Smooth muscle cell (in vitro differentiated cells): ENCODE measurements at regions not wholly inside any gene's neighbourhood (a gene's known extent, or its start where the extent isn't known, plus 50 kb on each side); places are given as distances from the start of the nearest gene placed in this dataset.

ENCODE experiments used
- DNase-seq: peaks from one replicate; lab custom pipeline; 2025; ENCODE audit not compliant: unreplicated experiment; lab: John Stamatoyannopoulos, UW
- H2AFZ ChIP-seq: fragments of 200-600 bp; sonication (generic); 2 replicates; pipeline ENCODE4 v1.6.0; 2016; ENCODE audit warnings: antibody characterized with exemption, low read depth, mild to moderate bottlenecking
- H3F3A ChIP-seq: fragments of 200-600 bp; sonication (generic); 2 replicates; pipeline ENCODE4 v1.6.0; 2017; ENCODE audit warnings: antibody characterized with exemption, low read depth
- H3K27ac ChIP-seq: fragments of 200-600 bp; sonication (generic); 2 replicates; pipeline ENCODE4 v1.5.1; 2016; ENCODE audit warnings: low read depth, mild to moderate bottlenecking
- H3K27me3 ChIP-seq: fragments of 200-600 bp; sonication (generic); 2 replicates; pipeline ENCODE4 v1.6.1; 2016; ENCODE audit warnings: low read depth, mild to moderate bottlenecking
- H3K36me3 ChIP-seq: fragments of 200-600 bp; sonication (generic); 2 replicates; pipeline ENCODE4 v1.5.1; 2016; ENCODE audit warnings: low read depth
- H3K4me1 ChIP-seq: fragments of 200-600 bp; sonication (generic); 2 replicates; pipeline ENCODE4 v1.5.1; 2016; ENCODE audit warnings: low read depth
- H3K4me2 ChIP-seq: fragments of 200-600 bp; sonication (generic); 2 replicates; pipeline ENCODE4 v1.6.0; 2016; ENCODE audit warnings: mild to moderate bottlenecking
- H3K4me3 ChIP-seq: fragments of 200-600 bp; sonication (generic); 2 replicates; pipeline ENCODE4 v1.5.1; 2016; ENCODE audit warnings: mild to moderate bottlenecking
- H3K79me2 ChIP-seq: fragments of 200-600 bp; sonication (generic); 2 replicates; pipeline ENCODE4 v1.6.0; 2016; ENCODE audit warnings: low read depth, mild to moderate bottlenecking
- H3K9ac ChIP-seq: fragments of 200-600 bp; sonication (generic); 2 replicates; pipeline ENCODE4 v1.6.0; 2016; ENCODE audit warnings: low read depth
- H3K9me3 ChIP-seq: fragments of 200-600 bp; sonication (generic); replicated peaks from 2 replicates; pipeline ENCODE4 v1.5.1; 2016; ENCODE audit warnings: low read depth
- H4K20me1 ChIP-seq: fragments of 200-600 bp; sonication (generic); 2 replicates; pipeline ENCODE4 v1.6.0; 2016; ENCODE audit warnings: low read depth
- WGBS: methylation state at CpG from one replicate; pipeline ENCODE4 v1.1.7; 2016; ENCODE audit warnings: low lambda C conversion rate; 5-methylcytosine and 5-hydroxymethylcytosine counted together
- TF ChIP-seq, protein P1 (sequence below): fragments of 200-600 bp; sonication (generic); IDR thresholded peaks from 2 replicates; pipeline ENCODE4 v1.5.1; 2017; ENCODE audit warnings: borderline replicate concordance, mild to moderate bottlenecking, antibody characterized with exemption; ENCODE audit not compliant: insufficient read depth, poor library complexity, severe bottlenecking

DNA sequence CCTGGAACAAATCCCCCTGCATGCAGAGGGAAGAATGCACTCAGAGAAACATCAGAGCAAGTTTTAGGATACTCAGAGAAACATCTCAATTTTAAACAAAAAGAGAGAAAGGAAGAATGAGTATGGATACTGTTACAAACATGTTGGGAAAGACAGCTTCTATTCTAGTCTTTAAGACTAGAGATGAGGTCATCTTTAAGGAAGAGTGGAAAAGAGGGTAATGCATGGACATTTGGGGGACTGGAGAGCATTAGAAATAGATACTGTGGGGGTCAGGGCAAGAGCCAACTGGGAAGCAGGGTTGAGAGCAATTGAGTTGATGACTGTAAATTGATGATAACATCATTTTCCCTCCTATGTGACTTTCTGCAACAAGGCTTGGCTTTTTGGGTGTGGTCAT, 431.2 kb downstream of the CDH26 start:
- Histone ChIP-seq H2AFZ (no peak overlapping the region), H4K20me1 (no peaks in the 10 kb centered on the region), H3K9ac (no peak overlapping the region), H3K27me3 (peaks cover 7% of the 10 kb centered on the region), H3K36me3 (no peaks in the 10 kb centered on the region), H3K27ac (no peak overlapping the region), H3K4me2 (no peak overlapping the region), H3F3A (no peaks in the 10 kb centered on the region), H3K79me2 (no peaks in the 10 kb centered on the region), H3K4me3 (no peak overlapping the region), H3K4me1 (no peaks in the 10 kb centered on the region), H3K9me3 (no peaks in the 10 kb centered on the region)
- DNase-seq, result no peak
- TF ChIP-seq, protein P1, sequence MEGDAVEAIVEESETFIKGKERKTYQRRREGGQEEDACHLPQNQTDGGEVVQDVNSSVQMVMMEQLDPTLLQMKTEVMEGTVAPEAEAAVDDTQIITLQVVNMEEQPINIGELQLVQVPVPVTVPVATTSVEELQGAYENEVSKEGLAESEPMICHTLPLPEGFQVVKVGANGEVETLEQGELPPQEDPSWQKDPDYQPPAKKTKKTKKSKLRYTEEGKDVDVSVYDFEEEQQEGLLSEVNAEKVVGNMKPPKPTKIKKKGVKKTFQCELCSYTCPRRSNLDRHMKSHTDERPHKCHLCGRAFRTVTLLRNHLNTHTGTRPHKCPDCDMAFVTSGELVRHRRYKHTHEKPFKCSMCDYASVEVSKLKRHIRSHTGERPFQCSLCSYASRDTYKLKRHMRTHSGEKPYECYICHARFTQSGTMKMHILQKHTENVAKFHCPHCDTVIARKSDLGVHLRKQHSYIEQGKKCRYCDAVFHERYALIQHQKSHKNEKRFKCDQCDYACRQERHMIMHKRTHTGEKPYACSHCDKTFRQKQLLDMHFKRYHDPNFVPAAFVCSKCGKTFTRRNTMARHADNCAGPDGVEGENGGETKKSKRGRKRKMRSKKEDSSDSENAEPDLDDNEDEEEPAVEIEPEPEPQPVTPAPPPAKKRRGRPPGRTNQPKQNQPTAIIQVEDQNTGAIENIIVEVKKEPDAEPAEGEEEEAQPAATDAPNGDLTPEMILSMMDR, result no peak

DNA sequence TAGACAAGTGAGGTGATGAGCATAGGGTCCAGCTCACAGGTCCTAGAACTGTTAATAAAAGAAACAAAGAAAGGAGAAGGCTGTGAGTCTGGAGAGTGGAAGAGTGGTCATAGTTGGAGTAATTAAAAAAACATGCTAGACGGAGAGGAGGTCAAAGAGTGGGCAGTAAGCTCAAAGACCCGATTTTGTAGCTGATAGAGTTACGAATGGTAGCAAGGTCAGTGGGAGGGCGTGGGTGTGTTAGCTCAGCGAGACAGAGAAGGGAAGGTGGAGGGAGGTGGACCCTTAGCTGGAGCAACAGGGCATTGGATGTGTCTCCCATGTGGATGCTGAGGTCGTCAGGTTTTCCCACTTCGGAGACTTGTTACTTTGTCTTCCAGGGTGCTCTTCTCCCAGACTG, 431.7 kb downstream of the CDH26 start:
- no peak overlapping the region for H3K9ac ChIP-seq
- no peaks in the 10 kb centered on the region for H3K9me3 ChIP-seq
- no peak overlapping the region for H3K4me3 ChIP-seq
- TF ChIP-seq, protein P1, result no peak
- H3F3A ChIP-seq, result no peaks in the 10 kb centered on the region
- H3K4me2 ChIP-seq, result no peak overlapping the region
- no peaks in the 10 kb centered on the region for H3K79me2 ChIP-seq
- H3K4me1 ChIP-seq, result no peaks in the 10 kb centered on the region
- no peak overlapping the region for H3K27ac ChIP-seq
- DNase-seq, result no peak
- H3K27me3 ChIP-seq, result peaks cover 7% of the 10 kb centered on the region
- H3K36me3 ChIP-seq, result no peaks in the 10 kb centered on the region
- WGBS, result 84% methylated on average over 7 of the region's 7 CpGs
- H4K20me1 ChIP-seq, result no peaks in the 10 kb centered on the region
- no peak overlapping the region for H2AFZ ChIP-seq

DNA sequence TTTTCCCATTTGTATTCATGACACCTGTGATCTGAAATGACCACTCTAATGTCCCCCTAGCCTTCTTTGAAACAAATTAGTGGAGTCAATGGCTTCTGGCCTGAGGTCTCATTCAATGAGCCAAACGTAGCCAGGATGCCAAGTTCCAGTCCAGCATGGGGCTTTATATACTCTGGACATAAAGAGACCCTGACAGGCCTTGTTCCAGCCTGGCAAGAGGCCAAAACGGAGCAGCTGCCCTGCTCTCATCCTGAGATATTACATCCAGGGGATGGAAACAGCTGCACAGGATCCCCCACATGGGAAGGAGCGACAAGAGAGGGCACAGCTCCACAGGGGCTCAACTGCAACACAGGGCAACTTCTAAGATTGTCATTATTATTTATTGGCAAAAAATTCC, 437.8 kb downstream of the CDH26 start:
- TF ChIP-seq, protein P1, result no peak
- H3K79me2 ChIP-seq, result no peaks in the 10 kb centered on the region
- H3K4me2 ChIP-seq, result no peak overlapping the region
- DNase-seq, result no peak
- H3F3A ChIP-seq, result no peaks in the 10 kb centered on the region
- 74% methylated on average over 3 of the region's 3 CpGs for WGBS
- no peak overlapping the region for H3K27ac ChIP-seq
- H3K4me3 ChIP-seq, result no peak overlapping the region
- H3K9me3 ChIP-seq, result no peaks in the 10 kb centered on the region
- no peaks in the 10 kb centered on the region for H3K36me3 ChIP-seq
- no peaks in the 10 kb centered on the region for H3K27me3 ChIP-seq
- H4K20me1 ChIP-seq, result no peaks in the 10 kb centered on the region
- H2AFZ ChIP-seq, result no peak overlapping the region
- no peaks in the 10 kb centered on the region for H3K4me1 ChIP-seq
- no peak overlapping the region for H3K9ac ChIP-seq

DNA sequence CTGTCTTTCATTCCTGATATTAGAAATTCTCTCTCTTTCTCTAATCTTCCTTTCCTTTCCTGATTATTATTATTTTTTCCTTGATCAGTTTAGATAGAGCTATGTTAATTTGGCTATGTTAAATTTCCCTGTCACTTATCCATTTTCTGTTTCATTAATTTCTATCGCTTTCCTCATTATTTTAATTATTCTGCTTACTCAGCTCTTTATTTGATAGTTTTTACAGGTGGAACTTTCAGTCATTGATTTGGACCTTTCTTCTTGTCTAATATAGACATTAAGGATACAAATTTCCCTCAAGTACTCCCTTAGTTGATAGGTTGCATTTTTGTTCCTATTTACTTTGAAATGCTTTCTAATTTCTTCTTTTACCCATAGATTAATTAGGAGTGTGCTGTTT, 442.3 kb downstream of the CDH26 start:
- H3K9me3 ChIP-seq, result no peaks in the 10 kb centered on the region
- no peaks in the 10 kb centered on the region for H3K27me3 ChIP-seq
- no peaks in the 10 kb centered on the region for H4K20me1 ChIP-seq
- H3K4me1 ChIP-seq, result no peaks in the 10 kb centered on the region
- H3K4me2 ChIP-seq, result no peak overlapping the region
- TF ChIP-seq, protein P1, result no peak
- no peak overlapping the region for H3K9ac ChIP-seq
- no peaks in the 10 kb centered on the region for H3K79me2 ChIP-seq
- no peak overlapping the region for H3K4me3 ChIP-seq
- no peaks in the 10 kb centered on the region for H3K36me3 ChIP-seq
- WGBS, result 88% methylated on average over 1 of the region's 1 CpG
- DNase-seq, result no peak
- no peak overlapping the region for H2AFZ ChIP-seq
- no peak overlapping the region for H3K27ac ChIP-seq
- H3F3A ChIP-seq, result no peaks in the 10 kb centered on the region
